ENCODE measurements at regions not wholly inside any gene's neighbourhood (a gene's known extent, or its start where the extent isn't known, plus 50 kb on each side); places are given as distances from the start of the nearest gene placed in this dataset.

- Histone ChIP-seq H3K27ac (ENCODE audit: low read depth in 1 of 2, low read length in 1 of 2) (no peak overlapping the region), H3K36me3 (ENCODE audit: control insufficient read depth in 4 of 4, insufficient read depth in 4 of 4, low read length in 4 of 4) (no peaks in the 10 kb centered on the region), H3K9ac (ENCODE audit: insufficient read depth in 1 of 2, low read length in 2 of 2) (no peak overlapping the region), H3K9me3 (ENCODE audit: control insufficient read depth in 4 of 4, insufficient read depth in 3 of 4, low read length in 3 of 4) (peaks cover 0 to 16% (median 2%) of the 10 kb centered on the region in 4 donors), H3K4me1 (ENCODE audit: control insufficient read depth in 5 of 5, insufficient read depth in 5 of 5, low read length in 5 of 5) (no peaks in the 10 kb centered on the region), H3K4me3 (no peak overlapping the region), H3K27me3 (ENCODE audit: control insufficient read depth in 3 of 3, insufficient read depth in 3 of 3, low read length in 2 of 3) (no peaks in the 10 kb centered on the region)
- 60% methylated on average over 2 of the region's 2 CpGs for WGBS, 2 donors
- DNase-seq (no peak), ATAC-seq (ENCODE audit: insufficient read depth, low FRiP score) (no peak)
- TF ChIP-seq CTCF (IDR thresholded peaks at IDR 0.05; ENCODE audit: control extremely low read depth, extremely low read depth), result no peak
These were observed 107.5 kb upstream of the CNTN1 start for GRCh38 chr12:40584763-40585162.

GRCh38 chr12:40586823-40587222, 105.4 kb upstream of the CNTN1 start:
- ATAC-seq (ENCODE audit: insufficient read depth, low FRiP score) (no peak), DNase-seq (no peak)
- H3K9ac ChIP-seq (ENCODE audit: insufficient read depth in 1 of 2, low read length in 2 of 2), result no peak overlapping the region
- H3K4me1 ChIP-seq (ENCODE audit: control insufficient read depth in 5 of 5, insufficient read depth in 5 of 5, low read length in 5 of 5), result no peaks in the 10 kb centered on the region
- H3K36me3 ChIP-seq (ENCODE audit: control insufficient read depth in 4 of 4, insufficient read depth in 4 of 4, low read length in 4 of 4), result no peaks in the 10 kb centered on the region
- H3K9me3 ChIP-seq (ENCODE audit: control insufficient read depth in 4 of 4, insufficient read depth in 3 of 4, low read length in 3 of 4), result peaks cover 0 to 4% (median 0%) of the 10 kb centered on the region in 4 donors
- no peak overlapping the region for H3K4me3 ChIP-seq
- H3K27ac ChIP-seq (ENCODE audit: low read depth in 1 of 2, low read length in 1 of 2), result no peak overlapping the region
- no peaks in the 10 kb centered on the region for H3K27me3 ChIP-seq (ENCODE audit: control insufficient read depth in 3 of 3, insufficient read depth in 3 of 3, low read length in 2 of 3)
- TF ChIP-seq CTCF (IDR thresholded peaks at IDR 0.05; ENCODE audit: control extremely low read depth, extremely low read depth), result no peak

DNA sequence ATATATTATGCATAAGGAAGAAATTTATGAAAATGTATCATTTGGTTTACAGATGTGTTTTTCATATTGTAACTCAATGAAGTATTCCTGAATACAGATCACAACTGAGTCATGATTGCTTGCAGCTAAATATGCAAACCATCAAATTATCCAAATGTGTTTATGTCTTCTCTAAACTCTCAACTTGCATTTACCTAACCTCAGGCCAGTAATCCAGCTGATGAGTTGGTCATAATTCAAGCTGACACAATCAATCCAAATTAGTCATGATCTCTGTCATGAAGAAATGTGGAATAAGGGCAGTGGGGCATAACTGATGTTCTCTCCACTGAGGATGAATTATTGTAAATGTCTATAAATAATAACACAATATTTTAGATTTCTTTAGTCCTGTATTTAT, 104.8 kb upstream of the CNTN1 start:
- Histone ChIP-seq H3K4me1 (ENCODE audit: control insufficient read depth in 5 of 5, insufficient read depth in 5 of 5, low read length in 5 of 5) (no peaks in the 10 kb centered on the region), H3K27ac (ENCODE audit: low read depth in 1 of 2, low read length in 1 of 2) (no peak overlapping the region), H3K27me3 (ENCODE audit: control insufficient read depth in 3 of 3, insufficient read depth in 3 of 3, low read length in 2 of 3) (no peaks in the 10 kb centered on the region), H3K36me3 (ENCODE audit: control insufficient read depth in 4 of 4, insufficient read depth in 4 of 4, low read length in 4 of 4) (no peaks in the 10 kb centered on the region), H3K9ac (ENCODE audit: insufficient read depth in 1 of 2, low read length in 2 of 2) (no peak overlapping the region), H3K4me3 (no peak overlapping the region), H3K9me3 (ENCODE audit: control insufficient read depth in 4 of 4, insufficient read depth in 3 of 4, low read length in 3 of 4) (peaks cover 0 to 3% (median 0%) of the 10 kb centered on the region in 4 donors)
- TF ChIP-seq CTCF (IDR thresholded peaks at IDR 0.05; ENCODE audit: control extremely low read depth, extremely low read depth), result no peak
- no peak for DNase-seq
- no peak for ATAC-seq (ENCODE audit: insufficient read depth, low FRiP score)

DNA sequence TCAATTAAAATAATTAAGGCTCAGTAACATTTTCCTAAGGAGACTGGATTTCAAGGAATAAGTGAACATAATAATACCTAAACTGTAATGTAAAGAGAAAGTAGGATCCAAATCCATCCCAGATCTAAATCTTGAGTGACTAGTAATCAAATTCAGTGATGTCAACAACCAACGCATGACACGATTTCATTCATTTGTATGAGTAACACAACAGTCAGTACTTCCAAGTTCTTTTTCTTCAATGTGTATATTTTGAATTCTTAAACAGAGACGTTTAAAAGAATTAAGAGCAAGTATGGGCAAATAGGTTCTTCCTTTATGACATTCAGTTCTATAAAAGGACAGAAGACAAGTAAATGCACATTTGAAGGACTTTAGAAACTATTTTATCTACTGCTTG, 104.3 kb upstream of the CNTN1 start:
- DNase-seq (no peak), ATAC-seq (ENCODE audit: insufficient read depth, low FRiP score) (no peak)
- Histone ChIP-seq H3K4me1 (ENCODE audit: control insufficient read depth in 5 of 5, insufficient read depth in 5 of 5, low read length in 5 of 5) (no peaks in the 10 kb centered on the region), H3K36me3 (ENCODE audit: control insufficient read depth in 4 of 4, insufficient read depth in 4 of 4, low read length in 4 of 4) (no peaks in the 10 kb centered on the region), H3K9me3 (ENCODE audit: control insufficient read depth in 4 of 4, insufficient read depth in 3 of 4, low read length in 3 of 4) (peaks cover 0 to 3% (median 0%) of the 10 kb centered on the region in 4 donors), H3K27ac (ENCODE audit: low read depth in 1 of 2, low read length in 1 of 2) (no peak overlapping the region), H3K27me3 (ENCODE audit: control insufficient read depth in 3 of 3, insufficient read depth in 3 of 3, low read length in 2 of 3) (no peaks in the 10 kb centered on the region), H3K9ac (ENCODE audit: insufficient read depth in 1 of 2, low read length in 2 of 2) (no peak overlapping the region), H3K4me3 (no peak overlapping the region)
- no peak for TF ChIP-seq CTCF (IDR thresholded peaks at IDR 0.05; ENCODE audit: control extremely low read depth, extremely low read depth)
- 85 to 92% methylated on average over 3 of the region's 3 CpGs for WGBS, 2 donors
